ENCODE measurements at regions not wholly inside any gene's neighbourhood (a gene's known extent, or its start where the extent isn't known, plus 50 kb on each side); places are given as distances from the start of the nearest gene placed in this dataset.

- H3K4me1 ChIP-seq (ENCODE audit: control insufficient read depth, insufficient read depth, low read length), result no peaks in the 10 kb centered on the region
- H3K27me3 ChIP-seq (ENCODE audit: control insufficient read depth in 1 of 2, insufficient read depth in 2 of 2, low read length in 2 of 2), result no peaks in the 10 kb centered on the region
- H3K36me3 ChIP-seq (ENCODE audit: control insufficient read depth in 2 of 2, insufficient read depth in 2 of 2, low read length in 2 of 2), result no peaks in the 10 kb centered on the region
- H3K9me3 ChIP-seq (ENCODE audit: control insufficient read depth in 2 of 2, low read length in 2 of 2), result no peaks in the 10 kb centered on the region
- H3K4me3 ChIP-seq (ENCODE audit: low read length in 2 of 2), result no peak overlapping the region
- H3K27ac ChIP-seq (ENCODE audit: low read length), result no peak overlapping the region
- no peak overlapping the region for H3K9ac ChIP-seq (ENCODE audit: low read length in 2 of 2)
Measured at GRCh38 chr7:46134385-46134784, 213.3 kb upstream of the IGFBP3 start.

GRCh38 chr7:46133751-46134150 lies 212.7 kb upstream of the IGFBP3 start:
- no peak overlapping the region for H3K27ac ChIP-seq (ENCODE audit: low read length)
- H3K9me3 ChIP-seq (ENCODE audit: control insufficient read depth in 2 of 2, low read length in 2 of 2), result no peaks in the 10 kb centered on the region
- no peak overlapping the region for H3K4me3 ChIP-seq (ENCODE audit: low read length in 2 of 2)
- no peaks in the 10 kb centered on the region for H3K27me3 ChIP-seq (ENCODE audit: control insufficient read depth in 1 of 2, insufficient read depth in 2 of 2, low read length in 2 of 2)
- no peak overlapping the region for H3K9ac ChIP-seq (ENCODE audit: low read length in 2 of 2)
- H3K36me3 ChIP-seq (ENCODE audit: control insufficient read depth in 2 of 2, insufficient read depth in 2 of 2, low read length in 2 of 2), result no peaks in the 10 kb centered on the region
- no peaks in the 10 kb centered on the region for H3K4me1 ChIP-seq (ENCODE audit: control insufficient read depth, insufficient read depth, low read length)

- Histone ChIP-seq H3K4me1 (ENCODE audit: control insufficient read depth, insufficient read depth, low read length) (no peaks in the 10 kb centered on the region), H3K9me3 (ENCODE audit: control insufficient read depth in 2 of 2, low read length in 2 of 2) (no peaks in the 10 kb centered on the region), H3K36me3 (ENCODE audit: control insufficient read depth in 2 of 2, insufficient read depth in 2 of 2, low read length in 2 of 2) (no peaks in the 10 kb centered on the region), H3K27me3 (ENCODE audit: control insufficient read depth in 1 of 2, insufficient read depth in 2 of 2, low read length in 2 of 2) (no peaks in the 10 kb centered on the region), H3K9ac (ENCODE audit: low read length in 2 of 2) (no peak overlapping the region), H3K27ac (ENCODE audit: low read length) (no peak overlapping the region), H3K4me3 (ENCODE audit: low read length in 2 of 2) (no peak overlapping the region)
Measured at GRCh38 chr7:46133072-46133471, 212.0 kb upstream of the IGFBP3 start.

GRCh38 chr7:46131916-46132795 lies 211.1 kb upstream of the IGFBP3 start:
- Histone ChIP-seq H3K27ac (ENCODE audit: low read length) (no peak overlapping the region), H3K4me1 (ENCODE audit: control insufficient read depth, insufficient read depth, low read length) (no peaks in the 10 kb centered on the region), H3K9me3 (ENCODE audit: control insufficient read depth in 2 of 2, low read length in 2 of 2) (no peaks in the 10 kb centered on the region), H3K9ac (ENCODE audit: low read length in 2 of 2) (no peak overlapping the region), H3K27me3 (ENCODE audit: control insufficient read depth in 1 of 2, insufficient read depth in 2 of 2, low read length in 2 of 2) (no peaks in the 10 kb centered on the region), H3K4me3 (ENCODE audit: low read length in 2 of 2) (no peak overlapping the region), H3K36me3 (ENCODE audit: control insufficient read depth in 2 of 2, insufficient read depth in 2 of 2, low read length in 2 of 2) (no peaks in the 10 kb centered on the region)

- Histone ChIP-seq H3K9ac (ENCODE audit: low read length in 2 of 2) (no peak overlapping the region), H3K4me1 (ENCODE audit: control insufficient read depth, insufficient read depth, low read length) (no peaks in the 10 kb centered on the region), H3K27ac (ENCODE audit: low read length) (no peak overlapping the region), H3K9me3 (ENCODE audit: control insufficient read depth in 2 of 2, low read length in 2 of 2) (no peaks in the 10 kb centered on the region), H3K36me3 (ENCODE audit: control insufficient read depth in 2 of 2, insufficient read depth in 2 of 2, low read length in 2 of 2) (no peaks in the 10 kb centered on the region), H3K4me3 (ENCODE audit: low read length in 2 of 2) (no peak overlapping the region), H3K27me3 (ENCODE audit: control insufficient read depth in 1 of 2, insufficient read depth in 2 of 2, low read length in 2 of 2) (no peaks in the 10 kb centered on the region)
Measured at GRCh38 chr7:46129831-46130230, 208.8 kb upstream of the IGFBP3 start.

GRCh38 chr7:46127814-46128213 lies 206.7 kb upstream of the IGFBP3 start:
- no peak overlapping the region for H3K27ac ChIP-seq (ENCODE audit: low read length)
- no peaks in the 10 kb centered on the region for H3K36me3 ChIP-seq (ENCODE audit: control insufficient read depth in 2 of 2, insufficient read depth in 2 of 2, low read length in 2 of 2)
- H3K9me3 ChIP-seq (ENCODE audit: control insufficient read depth in 2 of 2, low read length in 2 of 2), result no peaks in the 10 kb centered on the region
- no peaks in the 10 kb centered on the region for H3K27me3 ChIP-seq (ENCODE audit: control insufficient read depth in 1 of 2, insufficient read depth in 2 of 2, low read length in 2 of 2)
- H3K4me3 ChIP-seq (ENCODE audit: low read length in 2 of 2), result no peak overlapping the region
- H3K9ac ChIP-seq (ENCODE audit: low read length in 2 of 2), result no peak overlapping the region
- H3K4me1 ChIP-seq (ENCODE audit: control insufficient read depth, insufficient read depth, low read length), result no peaks in the 10 kb centered on the region

- H3K36me3 ChIP-seq (ENCODE audit: control insufficient read depth in 2 of 2, insufficient read depth in 2 of 2, low read length in 2 of 2), result no peaks in the 10 kb centered on the region
- no peak overlapping the region for H3K9ac ChIP-seq (ENCODE audit: low read length in 2 of 2)
- H3K27me3 ChIP-seq (ENCODE audit: control insufficient read depth in 1 of 2, insufficient read depth in 2 of 2, low read length in 2 of 2), result no peaks in the 10 kb centered on the region
- H3K4me1 ChIP-seq (ENCODE audit: control insufficient read depth, insufficient read depth, low read length), result no peaks in the 10 kb centered on the region
- H3K9me3 ChIP-seq (ENCODE audit: control insufficient read depth in 2 of 2, low read length in 2 of 2), result no peaks in the 10 kb centered on the region
- no peak overlapping the region for H3K27ac ChIP-seq (ENCODE audit: low read length)
- H3K4me3 ChIP-seq (ENCODE audit: low read length in 2 of 2), result no peak overlapping the region
Measured at GRCh38 chr7:46126675-46127300, 205.7 kb upstream of the IGFBP3 start.

- Histone ChIP-seq H3K4me3 (ENCODE audit: low read length in 2 of 2) (no peak overlapping the region), H3K9me3 (ENCODE audit: control insufficient read depth in 2 of 2, low read length in 2 of 2) (no peaks in the 10 kb centered on the region), H3K27ac (ENCODE audit: low read length) (no peak overlapping the region), H3K4me1 (ENCODE audit: control insufficient read depth, insufficient read depth, low read length) (no peaks in the 10 kb centered on the region), H3K9ac (ENCODE audit: low read length in 2 of 2) (no peak overlapping the region), H3K27me3 (ENCODE audit: control insufficient read depth in 1 of 2, insufficient read depth in 2 of 2, low read length in 2 of 2) (no peaks in the 10 kb centered on the region), H3K36me3 (ENCODE audit: control insufficient read depth in 2 of 2, insufficient read depth in 2 of 2, low read length in 2 of 2) (no peaks in the 10 kb centered on the region)
Measured at GRCh38 chr7:46123756-46124343, 202.8 kb upstream of the IGFBP3 start.

- no peaks in the 10 kb centered on the region for H3K36me3 ChIP-seq (ENCODE audit: control insufficient read depth in 2 of 2, insufficient read depth in 2 of 2, low read length in 2 of 2)
- H3K4me1 ChIP-seq (ENCODE audit: control insufficient read depth, insufficient read depth, low read length), result no peaks in the 10 kb centered on the region
- H3K27me3 ChIP-seq (ENCODE audit: control insufficient read depth in 1 of 2, insufficient read depth in 2 of 2, low read length in 2 of 2), result no peaks in the 10 kb centered on the region
- H3K4me3 ChIP-seq (ENCODE audit: low read length in 2 of 2), result no peak overlapping the region
- no peak overlapping the region for H3K27ac ChIP-seq (ENCODE audit: low read length)
- no peak overlapping the region for H3K9ac ChIP-seq (ENCODE audit: low read length in 2 of 2)
- H3K9me3 ChIP-seq (ENCODE audit: control insufficient read depth in 2 of 2, low read length in 2 of 2), result peaks cover 0 to 2% of the 10 kb centered on the region in 2 donors
Measured at GRCh38 chr7:46115410-46115809, 194.3 kb upstream of the IGFBP3 start.

- no peak overlapping the region for H3K27ac ChIP-seq (ENCODE audit: low read length)
- H3K4me3 ChIP-seq (ENCODE audit: low read length in 2 of 2), result no peak overlapping the region
- H3K9me3 ChIP-seq (ENCODE audit: control insufficient read depth in 2 of 2, low read length in 2 of 2), result peaks cover 0 to 4% of the 10 kb centered on the region in 2 donors
- H3K27me3 ChIP-seq (ENCODE audit: control insufficient read depth in 1 of 2, insufficient read depth in 2 of 2, low read length in 2 of 2), result no peaks in the 10 kb centered on the region
- H3K36me3 ChIP-seq (ENCODE audit: control insufficient read depth in 2 of 2, insufficient read depth in 2 of 2, low read length in 2 of 2), result no peaks in the 10 kb centered on the region
- no peaks in the 10 kb centered on the region for H3K4me1 ChIP-seq (ENCODE audit: control insufficient read depth, insufficient read depth, low read length)
- no peak overlapping the region for H3K9ac ChIP-seq (ENCODE audit: low read length in 2 of 2)
Measured at GRCh38 chr7:46109437-46109836, 188.4 kb upstream of the IGFBP3 start.

GRCh38 chr7:46108272-46108671 lies 187.2 kb upstream of the IGFBP3 start:
- Histone ChIP-seq H3K4me1 (ENCODE audit: control insufficient read depth, insufficient read depth, low read length) (no peaks in the 10 kb centered on the region), H3K27me3 (ENCODE audit: control insufficient read depth in 1 of 2, insufficient read depth in 2 of 2, low read length in 2 of 2) (no peaks in the 10 kb centered on the region), H3K9ac (ENCODE audit: low read length in 2 of 2) (no peak overlapping the region), H3K4me3 (ENCODE audit: low read length in 2 of 2) (no peak overlapping the region), H3K9me3 (ENCODE audit: control insufficient read depth in 2 of 2, low read length in 2 of 2) (peaks cover 0 to 4% of the 10 kb centered on the region in 2 donors), H3K36me3 (ENCODE audit: control insufficient read depth in 2 of 2, insufficient read depth in 2 of 2, low read length in 2 of 2) (no peaks in the 10 kb centered on the region), H3K27ac (ENCODE audit: low read length) (no peak overlapping the region)
